ENCODE measurements at regions not wholly inside any gene's neighbourhood (a gene's known extent, or its start where the extent isn't known, plus 50 kb on each side); places are given as distances from the start of the nearest gene placed in this dataset.

DNA sequence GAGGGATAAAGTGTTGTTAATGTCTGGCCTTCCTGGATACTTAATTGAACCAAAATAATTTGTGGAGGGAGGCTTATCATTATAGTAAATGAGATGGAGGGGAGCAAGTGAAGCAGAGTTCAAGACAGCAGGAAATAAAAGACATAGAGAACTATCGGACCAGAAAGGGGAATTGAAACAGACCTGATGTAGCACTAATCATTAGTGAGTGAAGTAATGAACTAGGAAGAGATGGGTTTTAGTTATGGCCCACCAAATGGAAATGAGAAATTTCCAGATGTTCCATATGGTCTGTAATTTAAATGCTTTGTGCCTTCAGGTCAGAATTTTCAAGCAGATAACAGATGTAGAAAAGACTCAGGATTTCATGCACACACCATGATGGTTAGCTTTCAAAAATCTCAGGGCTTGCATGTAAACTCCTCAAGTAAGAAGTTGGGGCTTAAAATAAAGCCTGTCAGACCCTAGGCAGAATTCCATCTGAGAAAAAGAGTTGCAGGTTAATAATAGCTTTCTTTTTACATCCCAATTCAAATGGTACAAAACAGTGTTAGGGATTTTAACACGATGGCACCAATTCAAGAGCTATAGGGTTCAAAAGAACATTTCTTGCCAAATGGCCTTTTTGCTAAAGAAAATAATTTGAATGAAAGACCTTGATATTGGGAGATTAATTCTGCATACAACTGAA, 355.8 kb downstream of the FSCB start:
- no peak for DNase-seq (ENCODE audit: low read depth)

- DNase-seq (ENCODE audit: low read depth) = peak; percentile 41
Measured at GRCh38 chr14:44149597-44149996, 357.5 kb downstream of the FSCB start.

- DNase-seq (ENCODE audit: low read depth) = no peak
Measured at GRCh38 chr14:44142006-44142405, 365.1 kb downstream of the FSCB start.

DNA sequence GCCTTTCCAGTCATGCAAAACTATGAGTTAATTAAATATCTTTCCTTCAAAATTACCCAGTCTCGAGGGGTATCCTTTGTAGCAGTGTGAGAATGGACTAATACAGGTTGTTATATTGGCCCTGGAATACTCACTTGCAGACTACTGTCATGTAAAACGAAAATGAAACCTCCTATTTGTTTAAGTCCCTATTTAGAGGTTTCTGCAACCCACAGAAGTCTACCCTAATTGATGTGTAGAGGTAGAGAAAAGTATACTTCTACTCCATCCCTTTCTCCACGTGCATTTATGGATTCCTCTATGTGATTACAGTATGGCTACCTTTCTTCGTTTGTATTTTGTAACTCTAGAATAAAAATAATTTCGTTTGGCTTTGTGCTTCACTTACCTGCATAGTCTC, 371.1 kb downstream of the FSCB start:
- no peak for DNase-seq (ENCODE audit: low read depth)

GRCh38 chr14:44131861-44132260, 375.2 kb downstream of the FSCB start:
- no peak for DNase-seq (ENCODE audit: low read depth)

DNA sequence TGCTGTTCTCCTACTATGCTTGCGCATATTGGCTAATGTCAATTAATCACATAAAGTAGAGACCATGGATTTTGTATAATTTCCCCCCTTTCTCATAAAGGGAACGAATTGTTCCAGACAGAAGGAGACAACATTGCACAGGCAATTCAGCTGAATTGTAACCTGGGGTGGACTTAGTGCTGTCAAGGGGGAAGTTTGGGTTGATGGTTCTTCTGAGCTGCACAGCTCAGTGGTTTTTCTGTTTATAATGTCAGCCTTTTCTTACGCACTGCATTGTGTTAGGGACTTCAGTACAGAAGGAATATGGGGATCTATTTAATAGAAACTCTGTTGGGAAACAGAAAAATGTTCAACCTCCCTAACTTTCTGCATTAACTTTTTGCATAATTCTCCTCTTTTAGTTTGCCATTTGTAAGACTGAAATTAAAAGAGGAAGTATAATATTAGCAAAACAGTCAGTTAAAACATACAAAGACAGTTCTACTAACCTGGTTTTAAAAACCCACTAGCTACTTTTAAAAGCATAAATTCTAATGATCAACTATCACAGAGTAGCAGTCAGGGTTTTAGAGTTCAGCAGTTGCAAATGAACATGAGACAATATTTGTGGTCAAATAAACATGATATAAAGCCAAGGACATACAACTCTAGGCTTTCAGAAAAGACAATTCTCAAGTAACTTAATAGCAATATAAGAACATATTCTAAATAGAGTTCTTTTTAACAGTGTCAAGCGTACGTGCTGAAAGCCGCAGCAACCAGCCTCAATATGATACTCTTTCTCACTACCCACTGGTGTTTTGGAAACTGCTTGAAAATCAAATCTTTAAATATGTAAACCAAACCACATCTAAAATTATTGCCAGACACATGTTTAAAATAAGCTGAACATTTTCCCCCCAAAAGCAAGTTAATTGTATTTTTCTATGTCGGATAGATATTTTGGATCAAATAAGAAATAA, 393.0 kb downstream of the FSCB start:
- DNase-seq (ENCODE audit: low read depth) = no peak

- DNase-seq (ENCODE audit: low read depth) = no peak
Measured at GRCh38 chr14:44112774-44113460, 394.2 kb downstream of the FSCB start.

DNA sequence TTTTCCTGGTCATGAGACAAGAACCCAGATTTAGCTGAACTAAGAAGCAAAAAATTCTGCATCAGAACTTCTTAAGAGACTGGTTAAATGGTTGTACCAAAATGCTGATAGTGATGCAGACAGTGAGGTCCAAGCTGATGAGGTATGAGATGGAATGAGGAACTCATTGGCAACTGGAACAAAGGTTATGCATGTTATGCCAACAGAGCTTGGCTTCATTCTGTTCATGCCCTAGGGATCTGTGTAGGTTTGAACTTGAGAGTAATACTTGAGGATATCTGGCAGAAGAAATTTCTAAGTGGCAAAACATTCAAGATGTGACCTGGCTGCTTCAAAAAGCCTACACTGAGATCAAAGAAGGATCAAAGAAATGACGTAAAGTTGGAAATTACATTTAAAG, 398.0 kb downstream of the FSCB start:
- no peak for DNase-seq (ENCODE audit: low read depth)

DNA sequence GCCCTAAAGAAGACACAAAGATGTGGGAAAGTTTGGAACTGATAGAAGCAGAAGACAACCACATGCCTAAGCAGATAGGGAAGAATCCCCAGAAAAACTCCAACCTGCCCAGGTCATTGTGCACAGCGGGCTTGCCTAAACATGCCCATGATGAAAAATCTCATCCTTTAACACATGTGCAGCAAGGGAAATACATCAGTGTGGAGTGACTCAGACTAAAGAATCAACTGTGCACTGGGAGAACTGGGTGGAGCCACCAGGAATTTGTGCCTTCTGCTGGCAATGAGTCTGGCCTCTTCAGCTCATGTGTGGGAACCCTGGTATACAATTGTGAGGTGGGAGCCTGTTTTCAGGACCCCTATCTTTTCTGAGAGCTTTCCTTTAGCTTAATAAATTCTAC, 398.5 kb downstream of the FSCB start:
- DNase-seq (ENCODE audit: low read depth) = no peak

GRCh38 chr14:44107156-44107555, 399.9 kb downstream of the FSCB start:
- DNase-seq (ENCODE audit: low read depth) = no peak

- DNase-seq (ENCODE audit: low read depth) = no peak
Measured at GRCh38 chr14:44099743-44100488, 407.2 kb downstream of the FSCB start.

GRCh38 chr14:44081146-44081545, 425.9 kb downstream of the FSCB start:
- DNase-seq (ENCODE audit: low read depth) = no peak

DNA sequence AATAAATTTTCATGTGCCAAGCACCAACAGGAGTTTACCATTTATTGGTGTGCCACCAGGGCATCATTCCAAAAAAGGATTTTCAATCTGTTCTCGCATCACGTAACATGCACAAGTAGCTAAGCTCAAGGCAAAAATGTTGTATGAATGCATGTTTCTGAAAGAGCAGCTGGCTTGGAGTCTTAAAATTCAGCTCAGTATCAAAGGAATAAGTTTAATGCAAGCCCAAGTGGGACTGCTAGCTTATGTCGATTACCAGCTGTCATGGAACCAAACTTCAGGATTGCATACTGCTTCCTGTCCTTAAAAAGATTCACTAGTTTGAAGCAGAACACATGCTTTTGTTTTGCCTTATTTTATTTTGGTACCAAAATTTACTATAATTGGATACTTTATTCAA, 437.0 kb downstream of the FSCB start:
- no peak for DNase-seq (ENCODE audit: low read depth)

DNA sequence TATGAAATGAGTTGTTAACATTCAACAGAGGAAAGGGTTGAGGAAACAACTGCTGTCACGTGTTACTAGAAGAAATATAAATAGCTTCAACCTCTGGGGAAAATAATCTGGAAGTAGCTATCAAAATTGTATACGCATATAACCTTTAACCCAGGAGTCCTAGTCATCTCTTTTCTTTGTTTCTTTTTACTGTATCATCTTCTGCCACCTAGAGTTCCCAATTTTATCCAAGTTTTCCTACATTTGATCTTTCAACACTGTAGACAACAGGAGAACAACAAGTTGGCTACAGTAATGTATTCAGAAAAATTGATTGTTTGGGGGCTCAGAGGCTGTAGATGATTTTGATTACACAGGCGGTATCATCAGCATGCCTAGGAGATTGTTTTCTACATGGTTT, 453.7 kb downstream of the FSCB start:
- no peak for DNase-seq (ENCODE audit: low read depth)

GRCh38 chr14:44041700-44042099, 465.4 kb downstream of the FSCB start:
- DNase-seq (ENCODE audit: low read depth) = no peak

DNA sequence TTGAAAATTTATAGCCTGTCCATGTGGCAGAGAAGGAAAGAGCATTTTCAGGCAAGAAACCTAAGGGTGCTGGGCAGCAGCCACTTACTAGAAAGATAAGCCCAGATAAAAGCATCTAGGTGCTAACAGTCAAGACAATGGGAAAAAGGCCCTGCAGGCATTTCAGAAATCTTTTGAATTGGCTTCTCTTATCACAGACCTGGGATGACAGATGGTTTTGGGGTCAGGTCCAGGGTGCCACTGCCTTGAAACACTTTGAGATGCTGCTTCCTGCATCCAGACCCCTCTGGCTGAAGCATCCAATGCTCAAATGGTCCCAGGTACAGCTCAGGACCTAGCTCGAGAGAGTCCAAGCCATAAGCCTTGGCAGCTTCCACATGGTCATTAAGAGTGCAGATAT, 466.5 kb downstream of the FSCB start:
- no peak for DNase-seq (ENCODE audit: low read depth)

DNA sequence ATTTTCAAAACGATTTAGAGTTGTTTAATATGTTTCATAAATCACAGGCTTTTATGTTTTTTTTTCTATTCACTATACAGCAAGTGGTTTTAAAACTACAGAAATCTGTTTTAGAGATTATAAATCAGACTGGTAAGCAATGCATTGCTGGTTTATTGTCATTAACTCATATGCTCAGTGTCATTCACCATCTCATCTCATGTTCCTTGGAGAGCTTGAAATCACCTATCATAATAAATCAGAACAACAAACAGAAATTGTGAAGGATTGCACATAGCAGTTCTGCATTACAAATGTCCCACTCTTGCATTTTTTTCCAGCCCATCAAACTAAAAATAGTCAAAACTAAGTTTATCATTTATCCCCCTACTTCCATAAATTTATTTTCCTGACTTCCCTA, 470.8 kb downstream of the FSCB start:
- DNase-seq (ENCODE audit: low read depth) = no peak

GRCh38 chr14:44035707-44036106, 471.4 kb downstream of the FSCB start:
- no peak for DNase-seq (ENCODE audit: low read depth)

DNA sequence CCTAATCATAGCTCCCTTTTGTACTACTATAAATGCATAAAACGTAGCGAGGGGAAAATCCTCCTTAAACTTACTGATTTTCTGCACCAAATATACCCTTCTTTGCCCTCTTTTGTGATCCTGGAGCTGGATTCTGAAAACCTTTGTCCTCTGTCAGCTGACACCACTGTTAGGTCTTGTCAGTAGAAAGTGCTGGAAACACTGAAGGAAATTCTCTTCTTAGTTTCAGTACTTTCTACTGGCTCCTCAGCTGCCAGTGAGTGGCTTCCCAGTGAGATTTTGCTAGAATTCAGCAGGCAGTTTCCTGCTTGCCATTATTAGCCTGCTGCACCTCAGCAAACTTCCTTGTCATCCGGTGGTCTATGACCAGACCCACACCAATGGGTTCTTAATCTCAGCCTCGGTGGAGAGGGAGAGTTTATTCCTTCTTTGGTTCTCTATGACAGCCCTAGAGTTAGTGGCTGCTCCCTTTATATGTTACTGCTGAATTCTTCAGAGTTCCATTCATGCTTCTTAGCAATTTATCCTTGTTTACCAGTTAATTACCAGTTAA, 476.2 kb downstream of the FSCB start:
- no peak for DNase-seq (ENCODE audit: low read depth)

DNA sequence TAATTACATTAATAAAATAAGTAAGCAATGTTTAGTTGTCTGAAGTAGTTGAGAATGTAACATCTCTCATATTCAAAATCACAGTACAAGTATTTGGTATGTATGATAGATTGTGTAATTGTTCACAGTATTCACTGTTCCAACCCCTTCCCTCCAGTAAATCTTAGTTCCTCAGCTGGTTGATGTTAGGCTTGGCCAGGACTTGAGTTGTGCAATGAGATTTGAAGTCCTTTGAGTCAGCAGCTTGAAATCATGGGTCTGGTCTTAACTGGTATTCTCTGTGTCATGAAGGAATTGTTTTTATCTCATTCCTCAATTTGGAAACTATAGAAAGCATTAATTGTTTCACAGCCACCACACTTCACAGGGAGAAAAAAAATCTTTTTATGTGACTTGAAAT, 477.1 kb downstream of the FSCB start:
- DNase-seq (ENCODE audit: low read depth) = no peak

DNA sequence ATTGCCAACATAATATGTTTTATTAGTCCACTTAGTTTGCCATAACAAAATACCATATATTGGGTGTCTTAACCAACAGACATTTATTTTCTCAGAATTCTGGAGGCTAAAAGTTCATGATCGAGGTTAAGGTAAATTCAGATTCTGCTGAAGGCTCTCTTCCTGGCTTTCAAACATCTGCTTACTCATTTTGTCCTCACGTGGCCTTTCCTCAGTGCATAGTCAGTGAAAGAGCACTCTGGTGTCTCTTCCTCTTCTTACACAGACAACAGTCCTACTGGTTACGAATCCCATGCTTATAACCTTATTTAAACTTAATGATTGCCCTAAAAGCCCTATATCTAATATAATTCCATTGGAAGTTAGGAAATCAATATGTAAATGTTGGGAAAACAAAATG, 479.7 kb downstream of the FSCB start:
- no peak for DNase-seq (ENCODE audit: low read depth)

DNA sequence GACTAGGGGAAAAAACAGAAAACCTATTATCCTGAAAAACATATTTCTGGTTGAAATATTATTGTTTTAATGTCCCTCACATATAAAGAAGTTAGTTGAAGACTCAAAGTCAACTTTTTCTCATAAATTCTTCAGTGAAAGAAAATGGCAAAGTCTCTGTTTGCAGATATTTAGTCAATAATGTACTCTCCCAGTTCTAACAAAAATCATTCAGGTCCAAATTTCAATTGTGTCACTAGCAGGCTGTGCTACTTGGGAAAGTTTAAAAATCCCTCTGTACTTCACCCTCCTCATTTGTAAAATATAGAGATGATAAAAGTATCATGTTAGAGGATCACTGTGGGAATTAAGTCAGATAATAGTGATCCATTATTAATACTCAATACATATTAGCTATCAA, 496.5 kb downstream of the FSCB start:
- DNase-seq (ENCODE audit: low read depth) = no peak
